HG03460 (cell line): ENCODE measurements at regions not wholly inside any gene's neighbourhood (a gene's known extent, or its start where the extent isn't known, plus 50 kb on each side); places are given as distances from the start of the nearest gene placed in this dataset.
"Not testable (repeated sequence)": the region's sequence is repeated elsewhere in the genome, so short reads cannot be mapped to it uniquely, and the experiment has no call there.

Experiments
- ATAC-seq: cut with Tn5 transposase; IDR thresholded peaks from one replicate; pipeline ENCODE4 v1.9.1; 2021; ENCODE audit not compliant: unreplicated experiment

- no peak for ATAC-seq
These were observed 760.2 kb upstream of the AADAT start for GRCh38 chr4:170849969-170850368.

- no peak for ATAC-seq
These were observed 738.0 kb upstream of the AADAT start for GRCh38 chr4:170827562-170828274.

GRCh38 chr4:170818786-170819185 lies 729.0 kb upstream of the AADAT start:
- no peak for ATAC-seq

- no peak for ATAC-seq
These were observed 715.6 kb upstream of the AADAT start for GRCh38 chr4:170805352-170805751.

GRCh38 chr4:170804930-170805329 lies 715.2 kb upstream of the AADAT start:
- no peak for ATAC-seq

- ATAC-seq, result no peak
These were observed 713.7 kb upstream of the AADAT start for GRCh38 chr4:170803492-170803891.

GRCh38 chr4:170801771-170802170 lies 712.0 kb upstream of the AADAT start:
- no peak for ATAC-seq

GRCh38 chr4:170794525-170794924 lies 704.8 kb upstream of the AADAT start:
- ATAC-seq, result no peak

- ATAC-seq, result not testable (repeated sequence)
These were observed 698.8 kb upstream of the AADAT start for GRCh38 chr4:170788540-170789051.

- ATAC-seq, result no peak
These were observed 687.9 kb upstream of the AADAT start for GRCh38 chr4:170777663-170778062.

- ATAC-seq, result no peak
These were observed 687.2 kb upstream of the AADAT start for GRCh38 chr4:170776983-170777382.

- ATAC-seq, result no peak
These were observed 686.1 kb upstream of the AADAT start for GRCh38 chr4:170775851-170776250.

GRCh38 chr4:170773709-170774273 lies 684.0 kb upstream of the AADAT start:
- ATAC-seq, result no peak

- no peak for ATAC-seq
These were observed 682.7 kb upstream of the AADAT start for GRCh38 chr4:170772429-170772828.

- ATAC-seq, result no peak
These were observed 680.9 kb upstream of the AADAT start for GRCh38 chr4:170770664-170771063.

- no peak for ATAC-seq
These were observed 680.1 kb upstream of the AADAT start for GRCh38 chr4:170769862-170770261.

- no peak for ATAC-seq
These were observed 669.2 kb upstream of the AADAT start for GRCh38 chr4:170758988-170759387.

- ATAC-seq, result no peak
These were observed 660.8 kb upstream of the AADAT start for GRCh38 chr4:170750519-170750918.

- no peak for ATAC-seq
These were observed 659.2 kb upstream of the AADAT start for GRCh38 chr4:170748975-170749374.

- no peak for ATAC-seq
These were observed 653.9 kb upstream of the AADAT start for GRCh38 chr4:170743633-170744032.

- no peak for ATAC-seq
These were observed 652.1 kb upstream of the AADAT start for GRCh38 chr4:170741856-170742255.

GRCh38 chr4:170736710-170737109 lies 647.0 kb upstream of the AADAT start:
- ATAC-seq, result no peak

- ATAC-seq, result no peak
These were observed 640.1 kb upstream of the AADAT start for GRCh38 chr4:170729897-170730296.
